ENCODE measurements at regions not wholly inside any gene's neighbourhood (a gene's known extent, or its start where the extent isn't known, plus 50 kb on each side); places are given as distances from the start of the nearest gene placed in this dataset.

GRCh38 chr2:177334940-177335543, 57.5 kb upstream of the AGPS start:
- peak; percentile 41 for DNase-seq
- H3F3A ChIP-seq (ENCODE audit: insufficient read depth, low read length): no peaks in the 10 kb centered on the region
- no peaks in the 10 kb centered on the region for H3K36me3 ChIP-seq (replicated peaks; ENCODE audit: insufficient read depth, low read length)
- H4K20me1 ChIP-seq (ENCODE audit: insufficient read depth, low read length): no peaks in the 10 kb centered on the region
- no peak overlapping the region for H2AFZ ChIP-seq (ENCODE audit: low read length)
- H3K9me2 ChIP-seq (replicated peaks; ENCODE audit: insufficient read depth, low read length): no peaks in the 10 kb centered on the region
- TF ChIP-seq EZH2 (optimal IDR thresholded peaks at IDR 0.05; ENCODE audit: low read depth, low read length) (no peak), EZH2phosphoT487 (IDR thresholded peaks at IDR 0.05; ENCODE audit: low read length) (no peak), CTCF (IDR thresholded peaks at IDR 0.05; ENCODE audit: low read length) (peak; percentile 95)
- H3K4me1 ChIP-seq (ENCODE audit: low read length): no peaks in the 10 kb centered on the region
- H3K4me3 ChIP-seq (ENCODE audit: low read length): no peak overlapping the region
- H3K27me3 ChIP-seq (replicated peaks; ENCODE audit: insufficient read depth, low read length): no peaks in the 10 kb centered on the region
- no peaks in the 10 kb centered on the region for H3K79me2 ChIP-seq (ENCODE audit: low read length)
- no peak overlapping the region for H3K4me2 ChIP-seq (ENCODE audit: low read depth, low read length)
- H3K27ac ChIP-seq (ENCODE audit: low read length): no peak overlapping the region
- no peak overlapping the region for H3K9ac ChIP-seq (ENCODE audit: low read length)
- H3K9me3 ChIP-seq (replicated peaks; ENCODE audit: insufficient read depth, low read length): no peaks in the 10 kb centered on the region

- H3F3A ChIP-seq (ENCODE audit: insufficient read depth, low read length): no peaks in the 10 kb centered on the region
- TF ChIP-seq EZH2 (optimal IDR thresholded peaks at IDR 0.05; ENCODE audit: low read depth, low read length) (no peak), EZH2phosphoT487 (IDR thresholded peaks at IDR 0.05; ENCODE audit: low read length) (no peak), CTCF (IDR thresholded peaks at IDR 0.05; ENCODE audit: low read length) (no peak)
- H4K20me1 ChIP-seq (ENCODE audit: insufficient read depth, low read length): no peaks in the 10 kb centered on the region
- no peak overlapping the region for H2AFZ ChIP-seq (ENCODE audit: low read length)
- no peaks in the 10 kb centered on the region for H3K36me3 ChIP-seq (replicated peaks; ENCODE audit: insufficient read depth, low read length)
- H3K9me2 ChIP-seq (replicated peaks; ENCODE audit: insufficient read depth, low read length): no peaks in the 10 kb centered on the region
- no peak overlapping the region for H3K9ac ChIP-seq (ENCODE audit: low read length)
- no peaks in the 10 kb centered on the region for H3K9me3 ChIP-seq (replicated peaks; ENCODE audit: insufficient read depth, low read length)
- no peaks in the 10 kb centered on the region for H3K27me3 ChIP-seq (replicated peaks; ENCODE audit: insufficient read depth, low read length)
- H3K4me1 ChIP-seq (ENCODE audit: low read length): no peaks in the 10 kb centered on the region
- no peaks in the 10 kb centered on the region for H3K79me2 ChIP-seq (ENCODE audit: low read length)
- H3K4me2 ChIP-seq (ENCODE audit: low read depth, low read length): no peak overlapping the region
- no peak overlapping the region for H3K27ac ChIP-seq (ENCODE audit: low read length)
- no peak overlapping the region for H3K4me3 ChIP-seq (ENCODE audit: low read length)
- DNase-seq: no peak
Measured at GRCh38 chr2:177335917-177336450, 56.6 kb upstream of the AGPS start.

- Histone ChIP-seq H3K4me3 (ENCODE audit: low read length) (no peak overlapping the region), H3K79me2 (ENCODE audit: low read length) (no peaks in the 10 kb centered on the region), H3F3A (ENCODE audit: insufficient read depth, low read length) (no peaks in the 10 kb centered on the region), H3K9ac (ENCODE audit: low read length) (no peak overlapping the region), H3K4me1 (ENCODE audit: low read length) (no peaks in the 10 kb centered on the region), H2AFZ (ENCODE audit: low read length) (no peak overlapping the region), H3K27me3 (replicated peaks; ENCODE audit: insufficient read depth, low read length) (no peaks in the 10 kb centered on the region), H3K4me2 (ENCODE audit: low read depth, low read length) (no peak overlapping the region), H3K9me3 (replicated peaks; ENCODE audit: insufficient read depth, low read length) (no peaks in the 10 kb centered on the region), H3K36me3 (replicated peaks; ENCODE audit: insufficient read depth, low read length) (no peaks in the 10 kb centered on the region), H3K9me2 (replicated peaks; ENCODE audit: insufficient read depth, low read length) (no peaks in the 10 kb centered on the region), H4K20me1 (ENCODE audit: insufficient read depth, low read length) (no peaks in the 10 kb centered on the region), H3K27ac (ENCODE audit: low read length) (no peak overlapping the region)
- DNase-seq: no peak
- no peak for TF ChIP-seq EZH2phosphoT487 (IDR thresholded peaks at IDR 0.05; ENCODE audit: low read length)
- TF ChIP-seq EZH2 (optimal IDR thresholded peaks at IDR 0.05; ENCODE audit: low read depth, low read length): no peak
- no peak for TF ChIP-seq CTCF (IDR thresholded peaks at IDR 0.05; ENCODE audit: low read length)
Measured at GRCh38 chr2:177338177-177338721, 54.3 kb upstream of the AGPS start.
